Hematopoietic multipotent progenitor cell treated with erythropoietin and hydrocortisone succinate and interleukin-3 and kit ligand, for 17 days (in vitro differentiated cells): ENCODE measurements at regions not wholly inside any gene's neighbourhood (a gene's known extent, or its start where the extent isn't known, plus 50 kb on each side); places are given as distances from the start of the nearest gene placed in this dataset.
A peak's percentile ranks its signal among the peaks of the same experiment; 100 is the strongest.
"Not testable (repeated sequence)": the region's sequence is repeated elsewhere in the genome, so short reads cannot be mapped to it uniquely, and the experiment has no call there.

ENCODE experiments used
- DNase-seq: peaks from one replicate; pipeline ENCODE4 v3.0.0-alpha.2; 2015; ENCODE audit warnings: low spot score

DNA sequence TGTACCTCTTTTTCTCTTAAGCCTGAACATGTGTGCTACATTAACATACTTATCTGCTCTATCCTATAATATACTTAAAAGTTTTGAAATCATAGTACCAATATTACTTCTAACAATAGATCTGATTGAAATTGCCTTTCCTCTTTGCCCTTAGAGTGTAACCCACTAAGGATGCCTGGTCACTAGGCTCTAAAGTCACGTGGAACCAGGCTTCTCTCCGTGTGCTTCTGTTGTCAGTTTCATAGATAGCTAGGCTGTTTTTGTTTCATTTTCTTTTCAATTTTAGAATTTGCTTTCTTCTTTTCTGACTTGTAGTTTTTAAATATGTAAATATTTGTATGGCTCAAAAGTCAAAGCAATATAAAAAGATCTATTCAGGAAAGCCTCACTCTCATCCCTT is 100.5 kb upstream of the PZP start:
- not testable (repeated sequence) for DNase-seq

DNA sequence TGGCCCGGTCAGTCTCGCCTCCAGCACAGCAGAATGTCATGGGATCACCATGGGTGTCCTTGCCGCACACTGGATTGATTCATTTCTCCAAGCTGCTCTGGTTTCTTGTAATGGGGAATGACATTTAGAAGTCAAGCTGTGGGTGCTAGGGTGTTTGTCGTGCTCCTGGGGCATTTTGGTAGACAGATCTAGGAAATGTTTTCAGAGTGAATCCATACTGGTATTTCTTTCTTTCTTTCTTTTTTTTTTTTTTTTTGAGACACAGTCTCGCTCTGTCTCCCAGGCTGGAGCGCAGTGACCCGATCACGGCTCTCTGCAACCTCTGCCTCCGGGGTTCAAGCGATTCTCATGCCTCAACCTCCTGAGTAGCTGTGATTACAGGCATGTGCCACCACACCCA is 100.0 kb upstream of the PZP start:
- DNase-seq: not testable (repeated sequence)

DNA sequence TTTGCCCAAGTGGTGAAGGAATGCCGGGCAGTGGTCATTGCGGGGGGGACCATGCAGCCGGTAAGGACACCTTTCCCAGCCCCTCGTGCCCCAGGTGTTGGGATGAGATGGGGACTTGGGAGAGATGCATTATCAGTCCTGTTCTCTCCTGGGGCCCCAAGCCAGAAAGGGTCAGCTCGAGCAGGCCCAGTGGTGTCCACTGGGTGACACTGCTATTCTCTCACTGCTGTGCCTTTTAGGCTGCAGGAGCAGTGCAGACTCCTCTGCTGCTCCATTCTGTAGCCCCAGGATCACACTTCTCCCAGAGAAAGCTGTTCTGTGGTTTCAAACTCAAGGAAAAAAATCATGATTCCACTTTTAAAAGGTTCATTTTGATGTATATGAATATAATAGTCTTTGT is 99.1 kb upstream of the PZP start:
- DNase-seq: not testable (repeated sequence)

DNA sequence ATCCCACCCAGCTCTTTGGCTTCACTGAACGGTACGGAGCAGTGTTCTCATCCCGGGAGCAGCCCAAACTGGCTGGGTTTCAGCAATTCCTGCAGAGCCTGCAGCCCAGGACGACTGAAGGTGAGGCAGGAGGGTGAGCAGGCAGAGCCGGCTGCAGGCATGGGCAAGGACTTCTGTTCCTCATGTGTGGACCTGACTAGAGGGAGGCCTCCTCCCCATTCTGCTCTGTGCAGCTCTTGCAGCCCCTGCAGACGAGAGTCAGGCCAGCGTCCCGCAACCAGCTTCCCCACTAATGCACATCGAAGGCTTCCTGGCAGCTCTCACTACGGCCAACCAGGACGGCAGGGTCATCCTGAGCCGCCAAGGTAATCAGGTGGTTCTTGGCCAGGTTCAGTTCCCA is 97.8 kb upstream of the PZP start:
- DNase-seq: not testable (repeated sequence)

DNA sequence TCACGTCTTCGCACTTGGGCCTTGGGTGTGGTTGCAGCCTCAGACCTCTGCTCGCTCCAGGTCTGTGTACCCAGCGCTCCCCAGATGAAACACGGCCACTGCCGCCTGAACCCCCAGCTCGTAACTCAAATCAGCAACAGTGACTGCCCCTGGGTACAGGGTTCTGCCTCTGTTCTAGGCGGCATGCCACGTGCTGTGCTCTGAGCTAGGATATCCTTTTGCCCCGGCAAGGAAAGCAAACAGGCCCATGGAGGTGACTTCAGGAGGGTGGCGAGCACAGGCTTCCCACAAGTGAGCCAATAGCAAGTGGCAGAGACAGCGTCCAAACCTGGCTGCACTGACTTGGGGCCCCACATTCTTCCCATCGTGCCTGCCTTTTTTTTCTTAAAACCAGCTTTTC is 96.3 kb upstream of the PZP start:
- not testable (repeated sequence) for DNase-seq

DNA sequence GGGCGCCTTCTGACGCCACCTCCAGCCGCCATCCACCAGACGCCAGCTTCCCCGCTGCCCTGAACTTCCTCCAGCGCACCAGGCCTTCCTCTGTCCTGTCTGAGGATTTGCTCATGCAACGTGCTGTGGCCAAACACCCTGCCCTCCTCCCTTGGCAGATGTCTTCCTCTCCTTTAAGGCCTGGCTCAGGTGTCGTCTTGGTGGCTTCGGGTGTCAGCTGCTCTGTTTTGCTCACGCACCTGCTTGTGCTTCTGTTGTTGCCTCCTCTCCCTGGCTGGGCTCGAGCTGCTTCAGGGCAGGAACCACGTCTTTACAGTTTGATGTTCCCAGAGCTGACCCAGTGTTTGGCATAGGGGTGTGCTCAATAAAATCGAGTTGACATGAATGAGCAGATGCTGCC is 87.7 kb upstream of the PZP start:
- not testable (repeated sequence) for DNase-seq

DNA sequence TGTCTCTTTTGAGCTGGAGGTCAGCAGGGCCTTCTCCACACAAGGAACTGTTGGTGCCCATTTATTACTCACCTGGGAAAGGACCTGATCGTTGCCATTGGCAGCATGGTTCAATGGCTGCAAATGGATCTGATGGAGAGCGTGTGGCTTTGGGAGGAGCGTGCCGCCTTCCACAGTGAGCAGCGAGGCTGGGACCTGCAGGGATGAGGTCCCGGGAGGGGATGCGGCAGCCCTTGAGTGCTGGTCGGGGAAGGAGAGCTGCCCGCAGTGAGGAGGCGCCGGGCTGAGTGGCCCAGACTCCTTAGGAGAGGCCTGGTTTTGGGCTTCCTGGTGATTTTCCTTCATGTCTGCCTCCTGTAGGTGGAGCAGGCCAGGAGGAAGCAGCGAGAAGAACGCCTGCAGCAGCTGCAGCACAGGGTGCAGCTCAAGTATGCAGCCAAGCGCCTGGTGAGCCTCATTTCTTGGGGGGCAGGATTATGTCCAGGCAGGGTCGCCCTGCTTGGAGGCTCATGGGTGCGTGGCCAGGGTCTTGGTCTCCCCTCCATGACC is 86.0 kb upstream of the PZP start:
- not testable (repeated sequence) for DNase-seq

DNA sequence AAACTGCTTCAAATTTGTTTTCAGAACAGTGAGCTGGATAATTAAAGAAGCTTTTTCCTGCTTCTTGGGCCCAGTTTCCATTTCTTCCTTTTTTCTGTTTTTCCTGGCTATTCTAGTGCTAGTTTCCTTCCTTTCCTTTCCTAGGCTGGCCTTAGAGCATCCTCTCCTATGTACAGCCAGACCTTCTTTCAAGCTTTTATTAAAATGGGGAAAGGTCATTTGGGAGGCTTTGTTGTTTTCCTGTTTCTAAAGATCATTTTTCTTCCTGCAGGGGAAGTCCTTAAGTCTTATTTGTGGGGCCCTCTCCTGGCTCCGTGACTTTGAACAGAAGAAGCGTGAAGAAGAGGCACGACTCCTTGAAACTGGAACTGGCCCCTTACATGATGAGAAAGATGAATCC is 85.2 kb upstream of the PZP start:
- not testable (repeated sequence) for DNase-seq

DNA sequence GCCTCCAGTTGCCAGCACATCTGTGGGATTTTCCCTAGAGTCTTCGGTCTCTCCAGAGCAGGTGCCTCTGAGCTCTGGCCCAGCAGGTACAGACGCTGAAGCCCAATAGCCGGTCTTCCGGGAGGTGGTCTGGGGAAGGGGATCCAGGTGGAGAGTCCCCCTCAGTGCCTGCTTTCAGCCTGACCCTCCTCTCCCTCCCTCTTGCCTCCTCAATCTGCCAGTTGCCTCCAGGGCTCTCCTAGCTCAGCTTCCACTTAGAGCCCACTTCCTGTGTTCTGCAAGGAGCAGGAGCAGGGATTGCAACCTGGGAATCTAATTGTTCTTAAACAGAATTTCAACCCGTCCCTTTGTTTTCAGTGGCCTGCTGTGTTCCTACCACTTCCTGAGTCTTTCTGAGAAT is 81.8 kb upstream of the PZP start:
- DNase-seq: not testable (repeated sequence)

DNA sequence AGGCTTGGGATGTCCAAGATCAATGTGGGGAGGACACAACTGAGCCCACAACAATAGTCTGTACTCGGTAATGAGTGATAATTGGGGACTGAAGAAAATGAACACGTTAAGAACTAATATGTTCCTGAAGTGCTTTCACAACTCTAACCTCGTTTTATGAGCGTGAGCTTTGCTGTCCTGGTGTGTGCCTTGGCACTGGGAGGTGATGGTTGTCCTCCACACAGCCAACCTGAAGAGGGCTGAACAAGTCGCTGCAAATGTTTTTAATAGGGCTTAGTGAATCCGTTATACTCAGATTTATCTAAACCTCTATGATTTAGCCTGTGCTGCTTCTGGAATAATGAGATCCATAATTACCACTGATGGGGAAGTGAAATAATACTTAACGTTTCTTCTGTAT is 76.5 kb upstream of the PZP start:
- DNase-seq: not testable (repeated sequence)

DNA sequence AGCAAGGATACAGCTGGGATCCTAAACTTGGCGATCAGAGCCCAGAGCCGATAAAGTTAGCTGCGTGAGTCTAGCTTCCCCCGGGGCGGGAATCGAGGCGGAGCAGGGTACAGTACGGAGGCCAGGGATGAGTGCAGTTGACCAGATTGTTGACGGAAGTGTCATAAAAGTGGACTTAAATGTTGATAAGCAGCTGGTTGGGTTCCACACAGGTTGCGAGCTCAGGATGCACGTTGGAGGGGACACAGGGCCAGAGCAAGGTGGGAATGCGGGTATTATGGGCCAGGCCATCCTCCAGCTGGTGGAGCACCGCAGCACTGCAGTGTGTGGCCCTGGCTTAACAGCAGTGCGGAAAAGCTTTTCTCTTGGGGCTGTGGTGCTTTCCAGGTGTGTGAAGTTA is 76.0 kb upstream of the PZP start:
- not testable (repeated sequence) for DNase-seq

DNA sequence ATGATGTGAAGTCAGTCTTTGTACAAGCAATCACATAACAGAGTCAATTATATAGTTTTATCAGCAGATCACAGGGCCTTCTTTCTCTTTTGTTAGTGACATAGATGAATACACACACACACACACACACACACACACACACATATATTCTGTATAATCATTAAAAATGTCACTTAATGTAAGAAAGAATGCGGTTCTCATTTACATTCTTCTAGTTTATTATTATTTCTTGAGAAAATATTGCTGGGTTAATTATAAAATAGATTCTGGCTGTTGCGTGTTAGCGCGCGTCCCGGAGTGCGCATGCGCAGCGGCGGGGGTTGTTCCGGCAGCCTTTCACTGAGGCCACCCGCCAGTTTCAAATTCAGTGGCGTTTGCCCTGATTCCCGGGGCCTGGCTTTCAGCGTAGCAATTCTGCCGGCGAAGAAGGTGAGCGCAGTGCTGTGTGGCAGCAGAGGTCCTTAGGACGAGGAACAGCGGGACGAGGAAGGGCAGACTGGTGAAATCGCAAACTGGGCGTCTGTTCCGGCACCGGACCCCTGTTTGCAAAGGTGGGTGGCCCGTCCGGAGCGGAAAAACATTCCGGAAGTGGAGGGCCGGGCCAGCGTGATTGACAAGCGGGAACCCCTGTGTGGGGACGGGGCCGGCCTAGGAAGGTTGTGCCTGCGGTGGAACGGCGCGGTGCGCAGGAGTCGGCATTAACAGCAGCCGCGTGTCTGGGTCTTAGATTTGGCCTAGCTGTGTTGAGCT is 75.3 kb upstream of the PZP start:
- peak; percentile 71 for DNase-seq

DNA sequence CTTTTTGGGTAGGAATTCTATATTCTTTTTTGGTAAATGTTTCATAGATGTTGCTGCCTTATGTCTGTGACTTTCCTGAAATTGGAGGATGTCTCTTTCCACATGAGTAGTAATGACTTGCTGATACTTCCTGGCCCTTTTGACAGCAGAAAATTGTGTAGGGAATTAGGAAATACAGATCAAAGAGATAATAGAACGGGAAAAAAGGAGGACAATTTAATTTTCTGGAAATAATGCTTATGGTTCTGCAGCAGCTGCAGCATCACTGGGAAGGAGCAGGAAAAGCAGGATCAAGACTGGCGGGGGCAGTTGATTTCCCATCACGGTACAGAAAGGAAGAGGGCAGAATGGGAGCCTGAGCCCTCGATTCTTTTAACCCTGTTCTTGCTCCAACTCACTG is 68.8 kb upstream of the PZP start:
- DNase-seq: no peak

DNA sequence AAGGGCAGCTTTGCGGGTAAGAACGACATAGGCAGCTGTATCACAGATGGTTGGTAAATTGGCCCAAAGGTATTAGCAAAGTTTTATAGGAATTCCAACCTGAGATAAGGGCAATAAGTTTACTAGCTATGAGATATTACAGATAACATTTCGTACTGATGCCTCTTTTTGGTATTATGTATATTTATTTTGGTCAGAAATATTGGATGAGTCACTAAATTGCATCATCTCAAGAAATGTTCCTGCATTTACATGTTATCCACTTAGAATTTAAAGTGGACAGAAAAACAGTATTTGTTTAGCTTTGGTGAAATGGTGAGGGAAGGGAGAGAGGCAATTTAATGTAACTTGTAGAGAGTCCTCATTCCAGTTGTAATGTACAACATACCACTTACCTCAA is 65.1 kb upstream of the PZP start:
- no peak for DNase-seq

DNA sequence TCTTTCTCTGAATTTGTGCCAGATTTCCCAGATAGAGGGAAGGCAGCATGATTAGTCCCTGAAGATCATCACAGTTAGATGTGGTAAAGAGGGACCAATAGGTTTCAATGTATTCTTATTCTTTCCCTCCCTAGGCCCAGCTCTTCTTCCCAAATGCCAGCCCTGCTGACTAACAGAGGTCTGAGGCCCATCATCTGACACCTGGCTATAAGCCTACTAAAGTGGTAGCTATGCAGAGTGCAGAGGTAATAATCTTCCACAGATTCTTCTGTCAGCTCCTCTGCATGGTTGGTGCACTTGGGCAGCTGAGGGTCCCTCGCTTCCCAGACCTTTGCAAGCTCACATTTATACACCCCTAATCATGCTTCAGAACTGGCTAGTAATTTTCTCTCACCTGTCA is 63.7 kb upstream of the PZP start:
- DNase-seq: no peak

DNA sequence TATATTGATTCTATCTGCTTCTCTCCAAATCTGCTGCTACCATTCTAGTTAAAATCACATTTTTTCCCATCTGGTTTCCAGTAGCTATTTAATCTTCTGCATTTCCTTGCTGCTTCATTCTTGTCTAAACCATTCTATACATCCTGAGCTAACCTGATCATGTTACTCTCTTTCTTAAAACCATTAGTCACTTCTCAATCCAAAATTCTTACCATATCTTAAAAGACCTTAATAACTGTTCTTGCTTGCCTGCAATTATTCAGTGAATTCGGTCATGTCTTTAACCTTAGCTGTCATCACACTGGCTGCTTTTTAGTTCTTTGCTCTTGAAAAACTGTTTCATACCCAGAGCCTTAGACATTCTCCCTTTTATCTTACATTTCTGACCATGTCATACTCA is 56.4 kb upstream of the PZP start:
- no peak for DNase-seq

DNA sequence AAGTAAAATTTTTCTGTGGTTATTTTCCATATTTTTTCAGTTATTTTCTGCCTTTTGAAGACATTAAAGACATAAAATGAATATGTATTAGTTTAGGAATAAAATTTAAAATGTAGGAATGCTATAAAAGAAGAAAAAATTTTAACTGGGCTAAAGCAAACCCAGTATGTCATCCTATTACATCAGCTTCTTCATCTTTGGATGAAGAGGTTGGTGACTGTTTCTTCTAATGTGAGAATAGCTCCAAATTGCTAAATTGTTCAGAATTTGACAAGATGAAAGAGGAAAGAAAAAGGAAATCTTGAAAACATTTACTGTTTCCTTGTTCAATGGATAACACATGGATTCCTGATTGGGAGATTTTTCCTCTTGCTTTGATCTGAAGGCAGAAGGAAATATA is 52.7 kb upstream of the PZP start:
- DNase-seq: no peak

DNA sequence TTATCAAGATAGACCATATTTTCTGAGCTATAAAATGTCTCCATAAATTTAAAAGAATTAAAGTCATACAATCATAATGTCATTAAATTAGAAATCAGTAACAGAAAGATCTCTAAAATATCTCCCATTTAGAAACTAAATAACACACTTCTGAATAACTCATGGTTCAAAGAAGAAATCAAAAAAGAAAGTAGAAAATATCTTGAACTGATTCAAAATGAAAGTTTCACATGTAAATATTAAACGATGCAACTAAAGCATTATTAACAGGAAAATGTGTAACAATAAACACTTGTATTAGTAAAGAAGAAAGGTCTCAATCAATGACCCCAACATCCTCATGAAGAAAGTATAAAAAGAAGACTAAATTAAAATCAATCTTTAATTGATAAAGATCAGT is 50.5 kb upstream of the PZP start:
- no peak for DNase-seq
